GM20000 (cell line): ENCODE measurements at regions not wholly inside any gene's neighbourhood (a gene's known extent, or its start where the extent isn't known, plus 50 kb on each side); places are given as distances from the start of the nearest gene placed in this dataset.

Experiments
- DNase-seq: peaks from one replicate; pipeline ENCODE4 v3.0.0; 2012; ENCODE audit warnings: low spot score
- TF ChIP-seq, protein P1 (sequence below): IDR thresholded peaks from 2 replicates; pipeline ENCODE4 v1.5.1; 2012; ENCODE audit warnings: mild to moderate bottlenecking, control low read depth; ENCODE audit errors: extremely low read depth, missing control alignments

DNA sequence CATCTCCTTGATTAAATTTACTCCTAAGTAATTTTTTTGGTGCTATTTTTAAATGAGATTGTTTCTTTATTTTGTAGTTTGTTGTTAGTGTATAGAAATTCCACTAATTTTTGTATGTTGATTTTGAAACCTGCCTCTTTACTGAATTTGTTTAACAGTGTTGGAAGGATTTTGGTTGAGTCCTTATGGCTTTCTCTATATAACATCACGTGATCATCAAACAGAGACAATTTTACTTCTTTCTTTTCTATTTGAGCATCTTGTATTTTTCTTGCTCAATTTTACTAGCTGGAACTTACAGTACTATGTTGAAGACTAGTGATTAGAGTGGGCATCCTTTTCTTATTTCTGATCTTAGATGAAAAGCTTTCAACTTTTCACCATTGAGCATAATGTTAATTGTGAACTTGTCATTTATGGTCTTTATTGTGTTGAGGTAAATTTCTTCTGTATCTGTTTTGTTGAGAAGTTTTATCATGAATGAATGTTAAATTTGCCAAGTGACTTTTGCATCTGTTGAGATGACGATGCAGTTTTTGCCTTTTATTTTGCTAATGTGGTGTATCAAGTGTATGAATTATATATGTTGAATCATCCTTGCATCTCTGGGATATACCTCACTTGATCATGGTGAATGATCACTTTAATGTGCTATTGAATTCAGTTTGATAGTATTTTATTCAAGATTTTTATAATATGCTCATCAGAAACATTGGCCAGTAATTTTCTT, 645.3 kb upstream of the DDX18 start:
- DNase-seq, result no peak
- TF ChIP-seq, protein P1, sequence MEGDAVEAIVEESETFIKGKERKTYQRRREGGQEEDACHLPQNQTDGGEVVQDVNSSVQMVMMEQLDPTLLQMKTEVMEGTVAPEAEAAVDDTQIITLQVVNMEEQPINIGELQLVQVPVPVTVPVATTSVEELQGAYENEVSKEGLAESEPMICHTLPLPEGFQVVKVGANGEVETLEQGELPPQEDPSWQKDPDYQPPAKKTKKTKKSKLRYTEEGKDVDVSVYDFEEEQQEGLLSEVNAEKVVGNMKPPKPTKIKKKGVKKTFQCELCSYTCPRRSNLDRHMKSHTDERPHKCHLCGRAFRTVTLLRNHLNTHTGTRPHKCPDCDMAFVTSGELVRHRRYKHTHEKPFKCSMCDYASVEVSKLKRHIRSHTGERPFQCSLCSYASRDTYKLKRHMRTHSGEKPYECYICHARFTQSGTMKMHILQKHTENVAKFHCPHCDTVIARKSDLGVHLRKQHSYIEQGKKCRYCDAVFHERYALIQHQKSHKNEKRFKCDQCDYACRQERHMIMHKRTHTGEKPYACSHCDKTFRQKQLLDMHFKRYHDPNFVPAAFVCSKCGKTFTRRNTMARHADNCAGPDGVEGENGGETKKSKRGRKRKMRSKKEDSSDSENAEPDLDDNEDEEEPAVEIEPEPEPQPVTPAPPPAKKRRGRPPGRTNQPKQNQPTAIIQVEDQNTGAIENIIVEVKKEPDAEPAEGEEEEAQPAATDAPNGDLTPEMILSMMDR, result no peak

DNA sequence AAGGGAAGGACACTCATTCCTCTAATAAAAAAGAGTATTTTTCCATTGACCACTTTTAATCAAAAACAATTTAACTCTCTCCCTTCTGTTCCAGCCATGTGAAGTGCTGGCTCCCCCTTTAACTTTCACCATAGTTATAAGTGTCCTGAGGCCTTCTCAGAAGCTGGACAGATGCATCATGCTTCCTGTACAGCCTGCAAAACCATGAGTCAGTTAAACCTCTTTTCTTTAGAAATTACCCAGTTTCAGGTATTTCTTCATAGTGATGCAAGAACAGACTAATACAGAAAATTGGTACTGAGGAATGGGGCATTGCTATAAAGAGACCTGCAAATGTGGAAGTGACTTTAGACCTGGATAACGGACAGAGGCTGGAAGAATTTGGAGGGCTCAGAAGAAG, 643.6 kb upstream of the DDX18 start:
- TF ChIP-seq, protein P1, result no peak

DNA sequence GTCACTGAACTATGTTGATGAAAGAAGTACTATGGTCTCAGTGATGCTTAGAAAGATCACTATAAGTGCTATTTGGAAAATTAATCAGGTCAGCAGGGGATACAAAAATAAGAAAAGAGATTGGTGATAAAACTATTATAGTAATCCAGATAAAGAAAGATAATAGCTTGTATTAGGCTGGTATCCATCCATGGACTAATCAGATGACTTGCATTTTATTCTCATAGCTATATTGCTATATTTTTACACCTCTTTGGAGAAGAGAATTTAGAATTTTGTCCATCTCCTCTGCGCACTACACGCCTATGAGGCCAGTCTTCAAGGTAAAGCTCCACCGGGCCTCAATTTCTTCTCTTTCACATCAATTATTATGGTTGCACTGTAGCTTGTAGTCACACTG, 635.1 kb upstream of the DDX18 start:
- DNase-seq, result no peak
- TF ChIP-seq, protein P1, result no peak

More for the DNA sequence above, 643.6 kb upstream of the DDX18 start:
- no peak for DNase-seq

DNA sequence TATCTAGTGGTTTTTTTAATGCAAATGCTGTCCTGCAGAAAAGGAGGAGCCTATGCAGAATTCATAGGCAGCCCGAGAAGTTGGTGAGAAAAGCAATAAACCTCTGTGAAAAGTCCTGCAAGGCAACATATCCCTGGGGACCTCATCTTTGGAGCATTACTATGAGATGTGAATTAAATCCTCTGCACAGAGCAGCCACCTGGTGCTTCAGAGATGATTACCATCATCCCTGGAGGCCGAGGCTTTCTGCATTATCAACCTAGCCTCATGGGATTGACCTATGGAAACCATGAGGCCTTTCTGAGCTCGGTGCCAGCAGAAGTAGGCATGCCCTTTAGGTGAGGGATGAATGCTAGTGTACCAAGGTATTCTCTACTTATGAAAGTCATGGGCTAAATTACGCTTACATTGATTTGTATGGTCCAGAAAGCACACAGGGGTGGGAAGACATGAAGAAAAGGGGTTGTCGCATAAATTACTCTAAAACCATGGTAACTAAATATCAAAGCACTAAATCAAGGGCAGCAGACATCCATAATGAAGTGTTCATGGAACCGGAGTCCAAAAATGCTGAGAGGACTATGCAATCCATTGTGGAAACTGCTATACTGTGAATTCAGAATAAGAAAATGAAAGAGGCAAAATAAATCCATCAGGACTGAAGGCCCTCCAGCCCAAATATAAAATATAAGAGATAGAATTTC, 623.5 kb upstream of the DDX18 start:
- TF ChIP-seq, protein P1, result no peak
- DNase-seq, result no peak

DNA sequence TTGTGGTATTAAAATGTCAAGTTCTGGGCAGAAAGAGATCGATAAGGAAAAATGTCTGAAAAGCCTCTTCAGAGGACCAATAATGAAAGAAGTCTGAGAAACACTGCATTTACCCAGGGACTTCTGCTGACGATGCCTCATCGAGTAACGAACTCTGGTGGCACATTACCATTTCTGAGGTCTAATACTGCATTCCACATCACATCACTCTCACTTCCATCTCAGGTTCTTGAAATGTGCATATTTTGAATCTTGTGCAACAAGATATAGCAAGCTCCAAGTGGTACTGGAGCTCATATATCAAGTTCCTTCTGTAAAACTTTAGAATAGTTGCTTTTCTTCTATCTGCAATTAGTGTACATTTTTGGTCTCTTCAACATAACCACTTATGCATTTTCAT, 619.1 kb upstream of the DDX18 start:
- TF ChIP-seq, protein P1, result no peak

DNA sequence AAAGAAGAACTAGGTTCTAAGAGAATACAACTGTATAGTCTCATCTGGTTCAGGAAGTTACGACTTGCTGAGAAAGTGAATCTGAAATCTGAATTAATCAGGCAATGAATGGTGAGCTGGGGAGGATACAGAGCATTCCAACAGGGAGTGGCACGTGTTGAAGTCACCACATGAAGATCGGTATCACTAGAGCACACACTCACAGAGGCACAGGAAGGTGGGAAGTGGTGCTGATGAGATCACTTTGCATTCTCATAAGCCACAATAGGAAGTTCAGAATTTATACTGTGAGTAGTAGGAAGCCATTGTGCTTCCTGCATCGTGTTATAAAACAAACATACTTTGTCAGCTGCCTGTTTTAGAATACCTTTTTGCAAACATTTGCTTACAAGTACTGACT, 615.0 kb upstream of the DDX18 start:
- TF ChIP-seq, protein P1, result no peak
- DNase-seq, result no peak

More for the DNA sequence above, 619.1 kb upstream of the DDX18 start:
- no peak for DNase-seq

DNA sequence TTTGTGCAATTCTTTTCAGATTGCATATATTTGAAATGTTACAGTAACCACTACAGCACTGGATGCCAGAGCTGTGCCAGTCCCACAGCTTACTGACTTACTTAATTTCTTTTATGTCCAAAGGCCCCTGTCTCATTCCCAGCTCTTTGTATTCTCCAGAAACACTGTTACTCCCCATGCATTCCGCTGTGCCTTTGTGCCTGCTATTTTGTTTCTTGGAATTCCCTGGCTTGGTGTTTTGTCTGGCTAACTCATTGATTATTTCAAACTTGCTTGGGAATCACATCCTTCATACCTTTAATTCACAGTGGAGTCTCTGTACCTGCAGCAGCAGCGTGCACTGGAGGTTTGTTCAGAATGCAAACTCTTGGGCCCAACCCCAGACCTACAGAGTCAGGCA, 601.9 kb upstream of the DDX18 start:
- DNase-seq, result no peak
- TF ChIP-seq, protein P1, result no peak
